ENCODE measurements at regions not wholly inside any gene's neighbourhood (a gene's known extent, or its start where the extent isn't known, plus 50 kb on each side); places are given as distances from the start of the nearest gene placed in this dataset.
A peak's percentile ranks its signal among the peaks of the same experiment; 100 is the strongest.

DNA sequence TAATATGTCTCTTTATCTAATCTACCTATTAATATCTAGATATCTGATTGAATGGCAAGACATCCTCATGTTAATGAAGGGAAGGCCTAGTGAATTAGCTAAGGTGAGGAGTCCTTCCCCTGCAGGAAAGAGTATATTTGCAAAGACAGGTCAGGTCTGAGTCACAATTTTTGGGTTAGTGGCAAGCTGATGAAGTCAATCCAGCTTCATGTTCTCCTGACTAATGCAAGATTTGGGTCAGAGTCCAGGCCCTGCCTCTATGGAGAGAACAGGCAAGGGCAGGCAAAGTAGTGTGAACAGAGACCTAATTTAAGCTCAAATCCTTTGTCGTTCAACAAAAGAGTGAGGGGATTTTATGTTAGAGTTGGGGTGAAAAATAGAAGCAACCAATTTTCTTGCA is 496.7 kb downstream of the BMP2 start:
- H3K4me1 ChIP-seq (ENCODE audit: control insufficient read depth in 2 of 3, insufficient read depth in 2 of 3, low read depth in 1 of 3, low read length in 3 of 3) = no peaks in the 10 kb centered on the region
- no peak overlapping the region for H3K27ac ChIP-seq (ENCODE audit: low read depth in 2 of 2, low read length in 2 of 2)
- FAIRE-seq = no peak
- no peaks in the 10 kb centered on the region for H3K27me3 ChIP-seq (ENCODE audit: control insufficient read depth, insufficient read depth, low read length)
- no peaks in the 10 kb centered on the region for H3K36me3 ChIP-seq (ENCODE audit: control insufficient read depth in 2 of 3, insufficient read depth in 3 of 3, low read length in 3 of 3)
- TF ChIP-seq, protein P1, sequence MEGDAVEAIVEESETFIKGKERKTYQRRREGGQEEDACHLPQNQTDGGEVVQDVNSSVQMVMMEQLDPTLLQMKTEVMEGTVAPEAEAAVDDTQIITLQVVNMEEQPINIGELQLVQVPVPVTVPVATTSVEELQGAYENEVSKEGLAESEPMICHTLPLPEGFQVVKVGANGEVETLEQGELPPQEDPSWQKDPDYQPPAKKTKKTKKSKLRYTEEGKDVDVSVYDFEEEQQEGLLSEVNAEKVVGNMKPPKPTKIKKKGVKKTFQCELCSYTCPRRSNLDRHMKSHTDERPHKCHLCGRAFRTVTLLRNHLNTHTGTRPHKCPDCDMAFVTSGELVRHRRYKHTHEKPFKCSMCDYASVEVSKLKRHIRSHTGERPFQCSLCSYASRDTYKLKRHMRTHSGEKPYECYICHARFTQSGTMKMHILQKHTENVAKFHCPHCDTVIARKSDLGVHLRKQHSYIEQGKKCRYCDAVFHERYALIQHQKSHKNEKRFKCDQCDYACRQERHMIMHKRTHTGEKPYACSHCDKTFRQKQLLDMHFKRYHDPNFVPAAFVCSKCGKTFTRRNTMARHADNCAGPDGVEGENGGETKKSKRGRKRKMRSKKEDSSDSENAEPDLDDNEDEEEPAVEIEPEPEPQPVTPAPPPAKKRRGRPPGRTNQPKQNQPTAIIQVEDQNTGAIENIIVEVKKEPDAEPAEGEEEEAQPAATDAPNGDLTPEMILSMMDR (IDR thresholded peaks at IDR 0.05; ENCODE audit: borderline replicate concordance, extremely low read depth, insufficient read depth) = no peak
- no peak for DNase-seq
- no peaks in the 10 kb centered on the region for H3K9me3 ChIP-seq (ENCODE audit: control insufficient read depth in 2 of 3, insufficient read depth in 1 of 3, low read length in 3 of 3)
- no peak overlapping the region for H3K9ac ChIP-seq (ENCODE audit: low read length in 3 of 3)
- no peak overlapping the region for H3K4me3 ChIP-seq (ENCODE audit: low read length in 3 of 3)
- intact Hi-C loops (cut with DNase I) = no loop called here

GRCh38 chr20:7269452-7269851 is 502.0 kb downstream of the BMP2 start:
- DNase-seq (no peak), FAIRE-seq (no peak)
- H3K9ac ChIP-seq (ENCODE audit: low read length in 3 of 3) = no peak overlapping the region
- TF ChIP-seq, protein P1 (IDR thresholded peaks at IDR 0.05; ENCODE audit: borderline replicate concordance, extremely low read depth, insufficient read depth) = no peak
- no peaks in the 10 kb centered on the region for H3K36me3 ChIP-seq (ENCODE audit: control insufficient read depth in 2 of 3, insufficient read depth in 3 of 3, low read length in 3 of 3)
- no peak overlapping the region for H3K27ac ChIP-seq (ENCODE audit: low read depth in 2 of 2, low read length in 2 of 2)
- no peaks in the 10 kb centered on the region for H3K9me3 ChIP-seq (ENCODE audit: control insufficient read depth in 2 of 3, insufficient read depth in 1 of 3, low read length in 3 of 3)
- intact Hi-C loops (cut with DNase I) = no loop called here
- H3K4me3 ChIP-seq (ENCODE audit: low read length in 3 of 3) = no peak overlapping the region
- H3K27me3 ChIP-seq (ENCODE audit: control insufficient read depth, insufficient read depth, low read length) = no peaks in the 10 kb centered on the region
- no peaks in the 10 kb centered on the region for H3K4me1 ChIP-seq (ENCODE audit: control insufficient read depth in 2 of 3, insufficient read depth in 2 of 3, low read depth in 1 of 3, low read length in 3 of 3)

DNA sequence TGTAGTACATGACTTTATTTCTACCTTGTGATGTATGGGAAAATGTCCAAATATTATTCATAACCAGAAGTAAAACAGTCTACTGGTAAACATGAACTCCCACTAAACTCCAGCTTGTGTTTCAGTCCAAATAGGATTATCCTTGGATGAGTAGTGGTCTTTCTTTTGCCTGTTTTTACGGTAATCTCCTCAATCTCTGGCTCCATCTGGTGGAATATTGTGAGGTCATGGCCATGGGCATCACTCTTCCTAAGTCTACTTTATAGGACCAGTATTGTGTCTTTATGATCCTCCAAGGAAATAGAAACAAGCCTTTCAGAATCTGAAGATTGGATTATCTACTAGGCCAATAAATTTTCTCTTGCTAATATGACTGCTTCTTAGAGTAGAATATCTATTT is 505.0 kb downstream of the BMP2 start:
- intact Hi-C loops (cut with DNase I) = no loop called here
- H3K36me3 ChIP-seq (ENCODE audit: control insufficient read depth in 2 of 3, insufficient read depth in 3 of 3, low read length in 3 of 3) = no peaks in the 10 kb centered on the region
- no peak for FAIRE-seq
- H3K4me1 ChIP-seq (ENCODE audit: control insufficient read depth in 2 of 3, insufficient read depth in 2 of 3, low read depth in 1 of 3, low read length in 3 of 3) = no peaks in the 10 kb centered on the region
- TF ChIP-seq, protein P1 (IDR thresholded peaks at IDR 0.05; ENCODE audit: borderline replicate concordance, extremely low read depth, insufficient read depth) = peak; percentile 15
- H3K9ac ChIP-seq (ENCODE audit: low read length in 3 of 3) = no peak overlapping the region
- no peak overlapping the region for H3K4me3 ChIP-seq (ENCODE audit: low read length in 3 of 3)
- no peaks in the 10 kb centered on the region for H3K9me3 ChIP-seq (ENCODE audit: control insufficient read depth in 2 of 3, insufficient read depth in 1 of 3, low read length in 3 of 3)
- DNase-seq = peak in 3 of 5 donors; percentile 17 to 63 (median 40)
- H3K27me3 ChIP-seq (ENCODE audit: control insufficient read depth, insufficient read depth, low read length) = no peaks in the 10 kb centered on the region
- H3K27ac ChIP-seq (ENCODE audit: low read depth in 2 of 2, low read length in 2 of 2) = no peak overlapping the region

DNA sequence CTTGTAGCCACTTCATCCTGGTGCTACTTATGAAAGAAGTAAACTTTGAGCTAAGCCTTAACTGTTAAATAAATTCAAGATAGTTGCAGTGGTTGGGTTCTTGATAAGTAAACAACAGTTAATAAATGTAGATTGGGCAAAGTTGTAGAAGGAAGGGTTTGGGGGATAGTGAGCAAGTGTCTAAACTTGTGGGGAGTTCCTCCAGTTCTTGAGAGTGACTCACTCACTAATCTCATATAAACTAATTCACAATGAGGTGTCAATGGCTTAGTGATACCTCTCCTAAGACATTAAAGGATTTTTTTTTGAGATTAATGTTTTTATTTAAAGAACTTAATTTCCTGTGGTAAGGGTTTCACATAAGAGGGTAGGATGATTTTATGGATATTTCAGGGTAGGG is 507.4 kb downstream of the BMP2 start:
- intact Hi-C loops (cut with DNase I) = no loop called here
- Histone ChIP-seq H3K4me1 (ENCODE audit: control insufficient read depth in 2 of 3, insufficient read depth in 2 of 3, low read depth in 1 of 3, low read length in 3 of 3) (no peaks in the 10 kb centered on the region), H3K4me3 (ENCODE audit: low read length in 3 of 3) (no peak overlapping the region), H3K9ac (ENCODE audit: low read length in 3 of 3) (no peak overlapping the region), H3K27me3 (ENCODE audit: control insufficient read depth, insufficient read depth, low read length) (no peaks in the 10 kb centered on the region), H3K36me3 (ENCODE audit: control insufficient read depth in 2 of 3, insufficient read depth in 3 of 3, low read length in 3 of 3) (no peaks in the 10 kb centered on the region), H3K9me3 (ENCODE audit: control insufficient read depth in 2 of 3, insufficient read depth in 1 of 3, low read length in 3 of 3) (no peaks in the 10 kb centered on the region), H3K27ac (ENCODE audit: low read depth in 2 of 2, low read length in 2 of 2) (no peak overlapping the region)
- FAIRE-seq (no peak), DNase-seq (no peak)
- TF ChIP-seq, protein P1 (IDR thresholded peaks at IDR 0.05; ENCODE audit: borderline replicate concordance, extremely low read depth, insufficient read depth) = no peak
